COR-L47 (cell line): ENCODE measurements at regions not wholly inside any gene's neighbourhood (a gene's known extent, or its start where the extent isn't known, plus 50 kb on each side); places are given as distances from the start of the nearest gene placed in this dataset.
"Not testable (repeated sequence)": the region's sequence is repeated elsewhere in the genome, so short reads cannot be mapped to it uniquely, and the experiment has no call there.

Experiments used
- DNase-seq: peaks from one replicate; lab custom pipeline; 2025; lab: John Stamatoyannopoulos, UW

- DNase-seq: no peak
Observed at GRCh38 chrX:40949071-40949470, 136.2 kb upstream of the USP9X start.

GRCh38 chrX:40950546-40950945 is 134.7 kb upstream of the USP9X start:
- DNase-seq: no peak

- not testable (repeated sequence) for DNase-seq
Observed at GRCh38 chrX:40951407-40951806, 133.8 kb upstream of the USP9X start.

GRCh38 chrX:40952855-40953254 is 132.4 kb upstream of the USP9X start:
- DNase-seq: no peak

GRCh38 chrX:40953369-40953768 is 131.9 kb upstream of the USP9X start:
- DNase-seq: no peak

GRCh38 chrX:40960041-40960440 is 125.2 kb upstream of the USP9X start:
- DNase-seq: no peak

- DNase-seq: no peak
Observed at GRCh38 chrX:40962793-40963407, 122.3 kb upstream of the USP9X start.

GRCh38 chrX:40964008-40964407 is 121.2 kb upstream of the USP9X start:
- no peak for DNase-seq

- no peak for DNase-seq
Observed at GRCh38 chrX:40964633-40965586, 120.3 kb upstream of the USP9X start.

GRCh38 chrX:40966213-40966820 is 118.9 kb upstream of the USP9X start:
- DNase-seq: no peak

- DNase-seq: no peak
Observed at GRCh38 chrX:40968180-40968579, 117.1 kb upstream of the USP9X start.

- no peak for DNase-seq
Observed at GRCh38 chrX:40971736-40972135, 113.5 kb upstream of the USP9X start.

GRCh38 chrX:40973619-40974018 is 111.6 kb upstream of the USP9X start:
- no peak for DNase-seq

GRCh38 chrX:40975951-40976350 is 109.3 kb upstream of the USP9X start:
- DNase-seq: no peak

GRCh38 chrX:40976981-40977380 is 108.3 kb upstream of the USP9X start:
- no peak for DNase-seq

GRCh38 chrX:40984962-40985361 is 100.3 kb upstream of the USP9X start:
- DNase-seq: no peak

- no peak for DNase-seq
Observed at GRCh38 chrX:40987413-40987812, 97.8 kb upstream of the USP9X start.

GRCh38 chrX:40988100-40988499 is 97.1 kb upstream of the USP9X start:
- no peak for DNase-seq

GRCh38 chrX:40993395-40993794 is 91.8 kb upstream of the USP9X start:
- not testable (repeated sequence) for DNase-seq

GRCh38 chrX:40996886-40997530 is 88.2 kb upstream of the USP9X start:
- no peak for DNase-seq

GRCh38 chrX:40998123-40998522 is 87.1 kb upstream of the USP9X start:
- no peak for DNase-seq

GRCh38 chrX:41001327-41001726 is 83.9 kb upstream of the USP9X start:
- DNase-seq: no peak
